GM23338 (cell line): ENCODE measurements at regions not wholly inside any gene's neighbourhood (a gene's known extent, or its start where the extent isn't known, plus 50 kb on each side); places are given as distances from the start of the nearest gene placed in this dataset.

ENCODE experiments used
- CTCF ChIP-seq, 2 experiments: fragments of 200-600 bp in 1 of 2; sonication (generic) in 1 of 2; conservative IDR thresholded peaks; 2 replicates each; pipeline versions ENCODE4 v1.5.1 to v1.6.1; 2016 to 2017; ENCODE audit warnings: antibody characterized with exemption in 2 of 2, low read depth in 2 of 2, mild to moderate bottlenecking in 2 of 2, moderate library complexity in 1 of 2
- EZH2 ChIP-seq: fragments of 200-600 bp; sonication (generic); IDR thresholded peaks from one replicate; pipeline ENCODE4 v1.8.0; 2017; ENCODE audit warnings: antibody characterized with exemption, mild to moderate bottlenecking, low read depth; ENCODE audit not compliant: unreplicated experiment

- TF ChIP-seq CTCF (conservative IDR thresholded peaks at IDR 0.05; ENCODE audit: low read depth in 2 of 2) (no peak), EZH2 (no peak)
Measured at GRCh38 chr21:19237608-19238007, 834.0 kb upstream of the TMPRSS15 start.
